GM19395 (cell line): ENCODE measurements at regions not wholly inside any gene's neighbourhood (a gene's known extent, or its start where the extent isn't known, plus 50 kb on each side); places are given as distances from the start of the nearest gene placed in this dataset.
"Not testable (repeated sequence)": the region's sequence is repeated elsewhere in the genome, so short reads cannot be mapped to it uniquely, and the experiment has no call there.

Source experiments
- ATAC-seq: cut with Tn5 transposase; IDR thresholded peaks from one replicate; pipeline ENCODE4 v1.9.1; 2021; ENCODE audit warnings: mild to moderate bottlenecking, moderate library complexity; ENCODE audit not compliant: unreplicated experiment

GRCh38 chr4:124133753-124134152 is 578.8 kb downstream of the ANKRD50 start:
- ATAC-seq, result no peak

GRCh38 chr4:124135409-124135813 is 577.1 kb downstream of the ANKRD50 start:
- no peak for ATAC-seq

DNA sequence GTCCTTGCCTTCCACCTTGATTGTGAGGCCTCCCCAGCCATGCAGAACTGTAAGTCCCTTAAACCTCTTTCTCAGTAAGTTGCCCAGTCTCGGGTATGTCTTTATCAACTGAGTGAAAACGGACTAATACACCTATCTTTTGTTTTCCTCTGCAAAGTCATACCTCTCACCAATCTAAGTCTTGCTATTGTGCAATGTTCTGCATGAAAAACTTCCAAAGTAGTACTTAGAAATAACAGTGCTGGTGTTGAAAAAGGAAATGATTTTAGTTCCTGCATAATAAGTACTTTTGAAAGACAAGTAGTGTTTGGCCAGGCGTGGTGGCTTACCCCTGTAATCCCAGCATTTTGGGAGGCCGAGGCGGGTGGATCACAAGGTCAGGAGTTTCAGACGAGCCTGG is 573.5 kb downstream of the ANKRD50 start:
- no peak for ATAC-seq

DNA sequence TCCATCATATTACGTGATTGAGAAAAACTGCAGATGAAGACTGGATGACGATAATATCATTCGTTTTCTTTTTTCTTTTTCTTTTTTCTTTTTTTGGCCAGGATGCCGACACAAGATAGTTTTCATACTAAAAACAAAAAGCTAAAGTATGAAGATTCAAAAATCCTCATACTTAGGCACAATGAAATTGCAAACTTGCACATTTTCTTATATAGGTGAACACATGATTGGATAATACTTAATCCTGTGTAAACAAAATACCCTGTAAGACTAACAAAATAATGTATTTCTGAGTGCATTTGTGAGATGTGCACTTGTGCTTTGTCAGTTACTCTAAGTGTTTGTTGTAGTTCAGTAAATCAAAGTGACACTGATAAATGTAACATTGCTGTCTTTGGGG is 568.9 kb downstream of the ANKRD50 start:
- ATAC-seq, result no peak

DNA sequence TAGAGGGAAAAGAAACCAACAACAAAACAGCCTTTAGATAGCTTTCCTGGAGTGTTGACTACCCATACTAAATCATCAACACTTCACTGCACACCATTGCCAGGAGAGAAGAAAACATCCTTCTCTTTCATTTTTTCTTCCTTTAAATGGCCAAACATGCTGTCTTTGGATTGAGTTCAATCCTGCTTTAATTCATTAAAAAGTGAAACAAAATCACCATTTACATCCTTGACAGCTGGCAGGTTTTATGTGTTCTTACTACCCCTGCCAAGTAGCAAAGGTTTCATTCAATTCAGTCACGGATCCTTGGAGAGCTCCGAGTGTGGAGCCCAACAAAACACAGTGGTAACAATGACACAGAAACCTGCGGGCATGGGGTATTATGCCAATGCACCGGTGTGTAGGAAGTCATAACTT is 568.3 kb downstream of the ANKRD50 start:
- no peak for ATAC-seq

- no peak for ATAC-seq
These were observed 566.5 kb downstream of the ANKRD50 start for GRCh38 chr4:124146068-124146467.

GRCh38 chr4:124151031-124151430 is 561.5 kb downstream of the ANKRD50 start:
- no peak for ATAC-seq

GRCh38 chr4:124152132-124152531 is 560.4 kb downstream of the ANKRD50 start:
- no peak for ATAC-seq

GRCh38 chr4:124155239-124155638 is 557.3 kb downstream of the ANKRD50 start:
- ATAC-seq, result no peak

GRCh38 chr4:124157396-124158083 is 555.0 kb downstream of the ANKRD50 start:
- ATAC-seq, result no peak

- ATAC-seq, result no peak
These were observed 549.1 kb downstream of the ANKRD50 start for GRCh38 chr4:124163401-124163800.

DNA sequence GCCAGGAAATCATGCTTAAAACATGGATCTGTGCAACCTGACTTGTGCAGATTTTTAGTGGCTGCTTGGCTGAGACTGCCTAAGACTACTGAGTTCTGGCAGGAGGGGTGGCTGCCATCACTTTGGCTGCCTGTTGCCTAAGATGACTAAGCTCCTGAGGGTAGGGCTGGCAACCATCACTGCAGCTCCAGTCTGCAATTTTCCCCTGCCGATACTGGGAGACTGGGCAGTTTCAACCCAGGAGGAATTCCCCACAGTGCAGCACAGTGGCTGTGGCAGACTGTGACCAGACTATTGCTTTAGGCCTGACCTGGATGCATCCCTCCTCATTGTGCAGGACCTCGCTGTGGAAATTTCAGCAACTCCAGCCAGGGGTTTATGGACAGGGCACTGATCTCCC is 544.9 kb downstream of the ANKRD50 start:
- ATAC-seq, result no peak

- ATAC-seq, result not testable (repeated sequence)
These were observed 543.0 kb downstream of the ANKRD50 start for GRCh38 chr4:124169524-124169923.

GRCh38 chr4:124173912-124174311 is 538.6 kb downstream of the ANKRD50 start:
- no peak for ATAC-seq

- no peak for ATAC-seq
These were observed 534.7 kb downstream of the ANKRD50 start for GRCh38 chr4:124177647-124178425.

DNA sequence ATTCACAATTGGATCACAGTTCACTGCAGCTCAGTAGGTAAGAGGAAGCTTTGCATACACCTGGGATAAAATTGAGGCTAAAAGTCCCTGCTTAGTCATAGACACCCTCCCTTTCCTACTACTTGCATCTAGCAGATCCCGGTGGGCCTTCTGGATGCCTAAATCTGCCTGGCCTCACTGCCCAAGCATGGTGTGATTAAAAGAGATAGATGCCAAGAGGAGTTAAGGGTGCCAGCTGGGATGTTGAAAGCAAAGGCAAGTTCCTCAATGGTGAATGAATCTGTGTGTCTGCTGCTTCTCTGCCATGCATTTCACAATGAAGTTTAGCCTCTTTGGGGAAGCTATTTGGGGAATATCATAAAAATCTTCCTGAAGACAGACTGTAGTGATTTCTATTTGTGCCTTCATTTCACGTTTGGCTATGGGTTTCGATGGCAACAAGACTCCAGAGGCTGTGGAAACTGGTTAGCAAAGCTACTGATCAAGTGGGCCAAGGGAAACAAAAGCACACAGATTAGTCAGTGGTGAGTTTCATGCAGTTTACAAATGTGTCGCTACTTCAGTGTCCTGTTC is 534.0 kb downstream of the ANKRD50 start:
- no peak for ATAC-seq

DNA sequence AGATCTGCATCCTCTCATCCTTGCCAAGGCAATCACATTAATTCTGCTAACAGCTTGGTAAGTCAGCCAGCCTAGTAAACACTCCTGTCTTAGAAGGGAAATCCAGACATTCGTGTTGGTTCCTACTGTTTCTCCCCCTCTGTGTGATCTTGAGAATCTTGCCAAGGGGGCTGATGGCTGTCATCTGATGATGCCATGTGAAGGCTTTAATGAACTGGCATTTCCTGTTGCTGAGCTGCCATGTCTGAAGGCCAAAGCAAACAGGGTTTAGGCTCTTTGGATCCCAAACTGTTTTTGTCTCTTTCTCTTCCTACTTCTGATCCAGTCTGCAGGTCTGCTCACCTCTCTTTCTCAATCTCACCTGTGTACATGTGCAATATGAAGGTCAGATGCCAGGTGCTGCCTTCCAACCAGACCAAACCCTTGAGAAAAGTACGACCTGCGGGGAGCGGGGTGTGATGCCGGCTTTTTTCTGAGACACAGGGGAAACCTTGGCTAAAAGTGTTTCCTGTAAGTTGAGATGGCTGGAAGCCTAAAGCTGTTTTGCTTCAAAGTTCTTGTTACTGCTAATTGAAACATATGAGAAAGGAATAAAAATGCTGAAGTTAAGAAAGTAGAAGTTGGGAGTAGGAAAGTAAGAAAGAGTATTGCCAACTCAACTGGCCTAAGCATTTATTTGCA is 532.9 kb downstream of the ANKRD50 start:
- no peak for ATAC-seq

DNA sequence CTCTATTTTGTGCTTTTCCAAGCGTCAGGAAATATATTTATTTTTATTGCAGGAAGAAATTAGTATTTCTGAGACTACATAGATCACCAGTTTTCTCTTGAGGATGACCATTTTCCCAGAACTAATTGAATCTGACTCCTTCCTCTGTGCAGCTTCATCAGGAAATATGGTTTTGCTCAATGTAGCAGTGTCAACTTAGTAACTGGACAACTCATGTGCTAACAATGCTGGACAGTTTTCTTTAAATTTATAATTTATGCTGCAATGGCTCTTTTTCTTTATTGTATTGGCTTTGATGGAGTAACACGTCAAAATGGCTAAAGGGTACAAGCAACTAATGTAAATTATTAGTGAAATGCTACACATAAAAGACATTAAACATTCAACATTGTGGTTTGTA is 531.5 kb downstream of the ANKRD50 start:
- no peak for ATAC-seq

DNA sequence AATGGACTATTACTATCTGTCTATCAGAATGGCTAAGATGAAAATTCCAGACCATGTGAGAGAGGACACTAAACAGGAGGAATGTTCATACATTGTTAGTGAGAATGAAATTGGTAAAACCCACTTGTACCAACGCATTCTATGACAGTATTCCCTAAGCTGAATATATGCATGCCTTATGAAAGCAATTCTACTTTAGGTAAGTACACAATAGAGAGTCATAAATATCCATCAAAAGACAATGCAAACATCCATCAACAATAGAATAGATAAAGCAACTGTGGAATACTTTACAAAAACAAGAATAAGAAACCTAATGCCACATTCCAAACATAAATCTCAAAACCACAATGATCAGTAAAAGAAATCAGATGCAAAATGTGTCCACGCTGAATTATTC is 529.3 kb downstream of the ANKRD50 start:
- ATAC-seq, result no peak

GRCh38 chr4:124183926-124184325 is 528.6 kb downstream of the ANKRD50 start:
- ATAC-seq, result no peak

DNA sequence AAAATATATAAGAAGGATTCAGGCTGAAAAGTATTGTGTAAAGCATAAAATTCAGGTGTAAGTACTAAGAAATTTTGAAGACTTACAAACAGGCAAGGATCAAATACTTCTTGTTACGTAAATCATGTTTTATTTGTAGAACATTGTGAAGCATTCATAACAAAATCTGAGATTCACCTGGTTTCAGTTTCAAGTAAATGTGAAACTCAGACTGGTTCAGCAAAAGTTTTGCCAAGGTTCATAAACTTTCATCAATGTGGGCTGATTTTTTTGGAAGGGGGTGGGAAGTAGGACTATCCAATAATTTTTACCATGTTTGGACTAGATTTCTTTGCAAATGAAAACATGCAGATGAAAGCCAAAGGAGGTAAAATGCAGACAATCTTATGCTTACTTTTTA is 527.7 kb downstream of the ANKRD50 start:
- ATAC-seq, result no peak

GRCh38 chr4:124188595-124188994 is 523.9 kb downstream of the ANKRD50 start:
- no peak for ATAC-seq
